Posterior vena cava (tissue), 2 donors: ENCODE measurements at regions not wholly inside any gene's neighbourhood (a gene's known extent, or its start where the extent isn't known, plus 50 kb on each side); places are given as distances from the start of the nearest gene placed in this dataset.
"Not testable (repeated sequence)": the region's sequence is repeated elsewhere in the genome, so short reads cannot be mapped to it uniquely, and the experiment has no call there.

Experiments
- DNase-seq: peaks from one replicate; pipeline ENCODE4 v3.0.0-alpha.2; 2020; ENCODE audit warnings: low spot score
- intact Hi-C, 2 donors: fragments of 100-400 bp; cut with DNase I; formaldehyde crosslinking; loops; one replicate each; pipeline versions ENCODE4 v1.14.1 to v1.14.2; 2022 to 2023
- donor health status: DM: yes; HTN: yes; CAD: no.
- donor health status: DM: yes; HTN: yes; CAD: no.

DNA sequence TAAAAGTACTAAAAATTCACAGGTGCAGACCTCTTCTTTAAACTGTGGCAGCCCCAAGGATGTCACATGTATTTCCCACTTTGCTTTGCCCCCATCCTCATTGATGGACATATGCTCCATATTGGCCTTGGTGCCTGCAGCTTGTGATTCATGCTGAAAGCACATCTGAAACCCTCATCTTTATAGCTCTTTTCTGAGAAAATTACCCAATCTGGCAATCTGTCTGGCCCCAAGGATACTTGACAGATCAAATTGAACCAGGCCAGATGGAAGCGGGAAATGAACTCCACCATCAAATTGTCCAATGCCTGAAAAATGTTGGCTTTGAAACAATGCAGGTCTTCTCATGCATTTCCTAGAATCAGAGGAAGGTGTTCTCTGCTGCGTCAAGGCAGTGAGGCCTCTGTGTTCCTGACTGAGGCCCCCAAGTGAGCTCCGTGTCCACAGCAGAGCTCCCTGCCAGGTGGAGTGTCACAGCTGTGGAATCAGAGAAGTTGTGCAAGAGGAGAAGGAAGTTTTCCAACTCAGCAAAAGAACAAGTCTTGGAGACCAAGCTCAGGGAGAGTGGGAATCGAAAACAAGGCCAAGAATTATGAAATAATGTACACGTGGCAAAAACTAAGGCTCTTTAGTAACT is 323.7 kb downstream of the PLPP3 start:
- intact Hi-C loops, result no loop called here
- peak; percentile 91 for DNase-seq

DNA sequence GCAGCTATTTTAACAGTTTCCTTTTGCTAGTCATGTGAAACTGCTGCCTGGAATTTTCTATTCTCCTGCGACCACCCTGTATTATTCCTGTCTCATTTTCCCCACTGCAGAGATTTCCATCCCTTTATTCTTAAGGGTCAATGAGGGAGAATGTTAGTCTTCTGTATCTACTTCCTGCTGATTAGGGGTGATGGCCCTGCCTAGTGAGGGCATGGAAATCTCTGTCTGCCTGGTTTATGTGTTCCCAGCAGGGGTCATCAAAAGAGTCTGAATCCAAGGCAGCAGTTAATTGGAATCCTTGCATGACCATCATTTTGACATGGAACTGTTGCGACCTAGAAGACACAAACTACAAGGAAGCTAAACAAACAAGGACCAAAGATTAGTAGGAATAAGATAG is 325.2 kb downstream of the PLPP3 start:
- no peak for DNase-seq
- intact Hi-C loops, result no loop called here

DNA sequence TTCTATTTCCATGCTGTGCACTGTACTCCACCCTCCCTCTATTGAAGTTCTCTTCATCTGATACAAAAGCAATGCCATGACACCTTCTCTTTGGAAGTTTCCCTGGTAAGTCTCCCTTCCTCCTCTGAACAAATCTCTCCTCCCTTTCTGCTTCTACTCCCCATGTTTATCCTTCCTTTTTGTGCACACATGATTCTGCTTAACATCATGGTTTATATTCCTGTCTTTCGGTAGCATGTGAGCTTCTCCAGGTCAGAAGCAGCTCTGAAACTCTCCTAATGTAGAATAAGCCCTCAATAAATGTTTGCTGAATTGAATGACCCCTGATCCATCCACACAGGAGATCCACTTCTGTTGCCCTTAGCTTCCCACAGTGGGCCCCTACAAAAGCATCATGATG is 328.6 kb downstream of the PLPP3 start:
- DNase-seq, result no peak
- intact Hi-C loops, result no loop called here

DNA sequence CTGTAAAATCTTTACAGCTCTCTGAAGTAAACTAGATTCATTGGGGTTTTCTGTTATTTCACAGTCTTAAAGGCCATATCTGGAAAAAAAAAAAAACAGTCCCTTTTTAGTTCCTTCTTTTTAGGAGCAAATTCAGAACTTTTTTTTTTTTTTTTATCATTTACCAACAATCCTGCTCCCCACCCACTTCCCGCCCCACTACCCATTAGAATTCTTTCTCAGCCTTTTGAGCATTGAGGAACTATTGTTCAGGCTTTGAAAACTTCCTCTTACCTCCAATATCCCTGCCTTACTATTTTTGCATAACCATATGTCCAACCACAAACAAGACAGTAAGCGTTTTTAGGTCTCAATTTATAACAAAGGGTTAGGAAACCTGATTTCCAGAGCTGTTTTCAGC is 330.1 kb downstream of the PLPP3 start:
- intact Hi-C loops, result no loop called here
- DNase-seq, result no peak

DNA sequence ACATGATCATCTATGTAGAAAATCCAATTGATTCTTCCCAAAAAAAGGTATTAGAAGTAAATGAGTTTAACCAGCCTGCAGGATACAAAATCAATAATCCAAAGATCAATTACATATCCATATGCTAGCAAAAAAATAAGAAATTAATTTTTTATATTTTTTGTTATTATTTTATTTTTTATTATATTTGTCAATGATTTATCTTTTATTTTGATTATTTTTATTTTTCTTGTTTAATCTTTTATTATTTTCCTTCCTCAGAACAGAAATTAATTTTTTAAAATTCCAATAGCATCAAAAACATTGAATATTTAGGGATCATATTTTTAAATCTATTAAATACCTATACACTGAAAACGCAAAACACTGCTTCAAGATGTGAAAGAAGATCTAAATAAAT is 331.2 kb downstream of the PLPP3 start:
- intact Hi-C loops, result no loop called here
- DNase-seq, result no peak

DNA sequence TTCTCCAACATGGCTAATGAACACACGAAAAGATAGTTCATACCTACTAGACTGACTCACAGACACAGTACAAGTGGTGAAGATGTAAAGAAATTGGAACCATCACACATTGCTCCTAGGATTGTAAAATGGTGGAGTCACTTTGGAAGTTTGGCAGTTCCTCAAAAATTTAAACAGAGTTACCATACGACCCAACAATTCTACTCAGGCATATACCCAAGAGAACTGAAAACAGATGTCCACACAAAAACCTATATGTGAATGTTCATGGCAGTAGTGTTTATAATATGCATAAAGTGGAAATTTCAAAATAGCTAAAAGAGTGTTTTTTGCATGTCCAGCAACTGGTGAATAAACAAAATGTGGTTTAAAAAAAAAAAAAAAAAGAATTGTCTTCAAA is 332.6 kb downstream of the PLPP3 start:
- DNase-seq, intact Hi-C loops: not testable (repeated sequence)

DNA sequence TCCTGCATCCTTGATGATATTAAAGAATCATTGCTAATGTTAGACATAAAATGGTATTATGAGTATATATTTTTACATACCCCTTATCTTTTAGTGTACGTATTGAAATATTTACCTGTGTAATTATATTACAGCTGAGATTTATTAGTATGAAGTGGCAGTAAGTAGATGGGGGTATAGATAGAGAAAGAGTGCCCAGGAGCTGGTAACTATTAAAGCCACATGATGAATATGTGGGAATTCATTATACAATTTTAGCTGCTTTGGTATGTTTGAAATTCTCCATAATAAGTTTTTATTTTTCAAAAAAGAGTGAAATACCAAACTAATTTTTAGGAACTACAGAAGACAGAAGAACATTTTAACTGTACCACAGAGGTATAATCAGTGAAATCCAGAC is 339.0 kb downstream of the PLPP3 start:
- DNase-seq, result no peak
- intact Hi-C loops, result no loop called here

DNA sequence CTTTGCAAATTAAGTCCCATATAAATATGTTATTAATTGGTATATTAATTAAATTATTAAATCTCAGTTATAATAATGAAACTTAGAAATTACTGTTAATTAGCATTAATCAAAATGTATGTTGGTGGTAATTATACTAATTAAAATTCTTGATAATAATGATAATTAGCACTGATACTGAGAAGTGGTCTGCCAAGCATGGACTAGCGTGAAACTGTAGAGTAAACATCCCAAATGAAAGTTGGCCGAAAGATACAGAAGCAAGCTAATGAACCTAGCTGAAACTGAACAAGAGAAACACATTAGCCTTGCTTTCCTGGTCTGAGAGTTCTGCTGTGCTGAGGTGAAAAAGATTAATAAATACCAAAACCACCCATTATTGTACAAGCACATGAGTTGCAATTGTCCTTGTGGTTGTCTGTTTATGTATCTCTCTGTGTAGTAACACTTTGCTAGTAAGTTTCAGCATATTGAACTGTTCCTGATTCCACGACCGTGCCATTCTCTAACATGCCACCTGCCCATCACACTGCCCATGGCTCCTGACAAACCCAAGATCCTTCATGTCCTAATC is 341.8 kb downstream of the PLPP3 start:
- intact Hi-C loops, result loop anchor here in 1 of 2 donors (5.0 kb wide), 1 partner anchor 1240 kb away; the partner anchor contains the start of gene BSND
- no peak for DNase-seq

DNA sequence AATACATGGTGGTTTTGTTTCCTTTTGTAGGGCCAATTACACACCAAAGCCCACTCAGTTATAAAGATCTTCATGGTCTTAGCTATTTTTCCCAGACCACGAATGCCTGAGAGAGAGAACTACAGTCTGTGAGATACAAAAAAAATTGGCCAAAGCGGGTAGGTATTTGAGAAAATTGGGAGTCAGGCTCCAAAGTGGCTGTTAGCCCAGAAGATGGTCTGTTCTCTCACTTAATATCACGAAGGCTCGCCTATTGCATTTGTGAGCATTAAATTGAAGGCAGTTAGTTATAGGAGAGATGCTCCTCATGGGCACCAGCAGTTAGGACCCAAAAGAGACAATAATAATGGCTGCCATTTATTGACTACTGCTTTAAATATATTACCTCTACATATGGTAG is 342.7 kb downstream of the PLPP3 start:
- intact Hi-C loops, result loop anchor here in 1 of 2 donors (5.0 kb wide), 1 partner anchor 1239 kb away; the partner anchor contains the start of gene BSND

DNA sequence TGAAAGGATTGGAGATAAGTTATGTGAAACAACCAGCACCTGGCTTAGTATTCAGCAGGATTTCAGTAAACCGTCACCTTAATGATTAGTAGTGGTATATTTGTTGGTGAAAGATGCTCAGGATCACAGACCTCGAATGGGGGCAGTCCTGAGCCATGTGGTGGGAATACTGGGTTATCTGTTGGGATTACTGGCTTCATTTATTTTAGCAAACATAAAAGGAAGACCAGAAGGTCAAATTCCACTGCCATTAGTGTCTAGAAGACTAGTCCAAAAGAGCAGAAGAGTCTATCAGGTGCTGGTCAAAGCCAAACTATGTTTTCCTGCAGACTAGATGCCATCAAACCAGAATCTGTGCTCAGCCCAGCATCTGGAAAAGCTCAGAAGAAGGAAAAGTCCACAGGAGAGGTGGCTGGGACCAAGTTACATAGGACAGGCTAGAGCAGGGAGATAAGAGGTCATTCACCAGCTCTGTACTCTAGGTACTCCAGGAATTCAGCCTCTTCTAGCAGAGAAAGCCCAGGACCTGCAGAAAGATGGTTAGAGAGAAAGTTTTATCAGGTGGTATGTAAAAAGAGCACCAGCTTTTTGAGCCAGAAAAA is 343.4 kb downstream of the PLPP3 start:
- no peak for DNase-seq
- intact Hi-C loops, result loop anchor here in 1 of 2 donors (5.0 kb wide), 1 partner anchor 1239 kb away; the partner anchor contains the start of gene BSND

More for the DNA sequence above, 342.7 kb downstream of the PLPP3 start:
- DNase-seq, result no peak

DNA sequence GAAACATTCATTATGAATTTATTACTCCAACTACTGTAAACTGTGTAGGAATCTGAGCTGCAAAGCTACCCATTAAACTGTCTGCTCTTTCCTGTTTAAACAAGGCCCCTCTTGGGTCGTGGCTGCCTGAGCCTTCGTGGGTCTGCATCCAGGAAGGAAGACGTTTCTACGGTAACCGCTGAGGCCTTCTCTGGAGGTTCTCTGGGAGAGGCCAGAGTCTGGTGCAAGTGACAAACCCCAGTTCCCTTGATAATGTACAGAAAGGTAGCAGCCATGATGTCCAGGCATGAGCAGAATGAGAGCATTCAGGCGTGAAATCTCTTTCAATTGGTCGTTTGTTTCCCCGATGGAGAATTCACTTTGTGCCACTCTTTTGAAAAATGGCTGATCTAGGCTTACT is 350.2 kb downstream of the PLPP3 start:
- intact Hi-C loops, result no loop called here
- DNase-seq, result no peak

DNA sequence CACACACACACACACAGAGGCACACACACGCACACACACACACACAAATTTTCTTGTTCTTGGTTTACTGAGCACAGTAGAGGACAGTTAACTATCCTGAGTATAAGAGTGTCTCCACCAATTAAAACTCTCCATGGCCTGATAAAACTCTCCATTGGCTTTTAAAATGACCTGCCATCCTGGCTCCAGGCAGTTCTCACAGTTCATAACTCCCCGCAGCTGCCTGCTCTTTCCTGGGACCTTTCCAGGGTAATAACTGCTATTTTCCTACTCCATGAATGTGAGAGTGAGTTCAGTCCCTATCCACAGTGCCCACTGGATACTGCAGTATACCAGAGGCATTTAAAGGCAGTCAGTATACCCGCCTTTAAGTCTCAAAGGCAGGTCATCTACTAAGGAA is 351.5 kb downstream of the PLPP3 start:
- no peak for DNase-seq
- intact Hi-C loops, result no loop called here

DNA sequence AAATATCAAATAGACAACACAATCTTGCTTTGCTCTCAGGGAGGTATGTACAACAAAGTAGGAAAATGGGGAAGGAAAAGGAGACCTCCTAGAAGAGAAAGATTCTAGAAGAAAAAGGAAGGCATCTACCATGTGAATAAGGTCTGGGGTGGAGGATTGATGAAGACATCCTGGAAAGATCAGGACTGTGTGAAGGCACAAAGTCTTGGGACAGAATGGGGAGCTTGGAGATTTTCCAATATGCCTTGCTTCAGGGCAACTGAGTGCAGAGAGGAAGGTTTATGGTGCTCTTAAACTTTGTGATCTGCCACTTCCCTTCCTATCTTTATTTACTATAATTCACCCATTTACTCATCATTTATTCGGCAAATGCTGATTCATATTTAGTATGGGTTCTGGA is 352.0 kb downstream of the PLPP3 start:
- no peak for DNase-seq
- intact Hi-C loops, result no loop called here

DNA sequence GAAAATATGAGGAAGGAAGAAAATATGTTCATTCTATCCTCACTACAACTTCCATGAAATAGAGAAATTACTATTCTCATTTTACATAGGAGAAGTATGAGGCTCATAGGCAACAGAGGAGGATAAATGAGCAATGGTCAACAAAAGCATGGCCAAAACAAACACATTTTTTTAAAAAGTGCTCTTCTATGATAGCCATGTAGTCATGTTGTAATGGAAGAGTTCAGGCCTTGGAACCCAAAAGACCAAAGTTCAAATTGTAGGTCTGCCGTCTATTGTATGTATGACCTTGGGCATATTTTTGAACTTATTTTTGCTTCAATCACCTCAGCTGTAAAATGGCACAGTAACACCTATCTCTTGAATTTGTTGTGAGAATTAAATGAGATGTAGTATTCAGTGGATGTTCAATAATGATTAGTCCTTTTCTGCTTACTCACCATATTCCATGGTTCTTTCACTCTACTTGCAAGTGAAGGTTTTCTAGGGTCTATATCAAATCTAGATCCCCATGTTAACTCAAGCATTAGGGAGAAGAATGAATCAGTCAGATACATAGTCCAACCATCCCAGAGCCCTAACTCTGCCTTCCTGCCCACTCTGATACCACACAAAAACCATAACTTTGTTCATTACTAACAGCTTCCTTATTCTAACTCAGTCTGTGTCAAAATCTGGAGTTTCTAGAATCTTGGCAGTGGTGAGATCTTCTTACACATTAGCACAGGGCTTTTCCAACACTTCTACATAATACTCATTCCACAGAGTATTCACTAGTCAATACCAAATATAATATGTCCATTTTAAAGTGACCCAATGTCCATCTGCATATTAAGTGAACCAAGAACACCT is 353.2 kb downstream of the PLPP3 start:
- intact Hi-C loops, result no loop called here
- DNase-seq, result no peak

DNA sequence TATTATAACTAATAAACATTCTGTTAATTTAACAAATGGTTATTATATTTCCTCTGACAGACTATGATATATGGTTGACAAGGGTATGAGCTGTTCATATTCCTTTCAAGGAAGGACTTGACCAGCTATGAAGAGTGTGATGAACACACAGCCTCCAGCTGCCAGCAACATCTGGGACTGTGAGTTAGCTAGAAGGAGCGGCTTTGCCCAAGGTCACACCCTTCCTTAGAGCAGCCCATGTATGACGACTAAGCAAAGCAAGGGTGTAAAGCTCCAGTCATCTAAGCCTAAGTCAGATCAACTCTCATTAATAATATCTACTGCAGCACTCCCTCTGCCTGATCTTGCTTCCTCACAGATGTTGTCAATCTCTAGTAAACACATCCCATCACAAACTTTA is 355.4 kb downstream of the PLPP3 start:
- no peak for DNase-seq
- intact Hi-C loops, result no loop called here

DNA sequence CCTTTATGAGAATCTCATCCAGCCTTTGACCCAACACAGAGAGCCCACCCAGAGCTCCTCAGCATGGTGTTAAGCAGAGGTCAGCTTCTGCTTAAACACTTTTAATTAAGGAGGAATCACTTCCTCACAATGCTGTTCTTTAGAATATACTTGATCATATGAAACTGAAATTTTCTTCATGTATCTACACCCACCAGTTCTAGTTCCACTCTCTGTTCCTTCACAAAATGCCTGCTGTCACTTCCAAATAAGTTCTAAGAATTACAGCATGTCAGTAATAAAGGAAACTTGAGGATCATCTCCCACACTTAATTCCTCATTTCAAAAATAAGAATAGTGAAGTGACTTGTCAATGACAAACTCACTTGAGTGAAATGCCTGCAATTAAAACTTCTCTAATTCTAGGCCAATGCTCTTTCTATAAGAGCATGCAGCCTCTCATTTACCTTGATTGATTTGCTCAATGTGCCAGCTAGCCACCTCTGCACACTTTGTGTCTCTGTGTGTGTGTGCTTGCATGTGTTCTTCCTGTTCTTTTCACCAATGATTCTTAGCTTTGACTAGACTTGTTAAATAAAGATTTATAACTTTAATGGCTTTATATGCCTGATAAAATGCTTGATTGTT is 356.3 kb downstream of the PLPP3 start:
- intact Hi-C loops, result no loop called here
- no peak for DNase-seq

DNA sequence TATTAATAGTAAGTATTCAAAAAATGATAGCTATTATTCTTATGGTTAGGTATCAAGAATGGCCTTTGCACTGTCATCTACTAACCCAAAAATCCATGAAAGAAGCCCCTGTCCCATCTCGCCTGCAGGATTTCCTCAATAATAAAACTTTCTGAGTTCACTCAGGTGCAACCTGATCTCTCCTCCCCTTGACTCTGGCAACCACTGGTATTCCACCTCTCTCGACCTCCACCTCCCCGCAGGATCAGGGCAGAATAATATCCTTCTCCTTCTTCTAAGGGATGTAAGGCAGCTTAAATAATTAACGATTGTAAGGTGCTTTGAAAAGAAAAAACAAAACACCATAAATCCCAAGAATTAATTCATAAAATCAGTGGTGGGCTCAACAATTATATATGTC is 359.3 kb downstream of the PLPP3 start:
- intact Hi-C loops, result no loop called here
- DNase-seq, result no peak

DNA sequence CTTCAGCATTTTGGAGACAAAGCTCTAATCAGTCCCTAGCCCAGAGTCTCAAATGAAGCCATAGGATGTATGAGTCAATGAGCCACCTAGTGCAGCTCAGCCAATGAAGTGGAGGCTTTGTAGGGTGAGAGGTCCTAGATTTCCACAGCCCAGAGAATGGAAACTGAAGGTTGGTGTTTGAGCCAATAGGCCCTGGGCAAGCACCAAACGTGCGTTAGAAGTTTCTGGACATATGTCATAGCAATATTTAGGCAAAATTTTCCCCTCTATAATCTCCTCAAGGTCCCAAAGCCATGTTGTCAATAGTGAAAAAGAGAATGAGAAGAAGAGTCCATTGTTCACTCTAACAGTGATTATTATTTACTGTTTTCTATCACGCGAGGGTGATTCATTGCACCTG is 361.3 kb downstream of the PLPP3 start:
- intact Hi-C loops, result no loop called here
- DNase-seq, result no peak

DNA sequence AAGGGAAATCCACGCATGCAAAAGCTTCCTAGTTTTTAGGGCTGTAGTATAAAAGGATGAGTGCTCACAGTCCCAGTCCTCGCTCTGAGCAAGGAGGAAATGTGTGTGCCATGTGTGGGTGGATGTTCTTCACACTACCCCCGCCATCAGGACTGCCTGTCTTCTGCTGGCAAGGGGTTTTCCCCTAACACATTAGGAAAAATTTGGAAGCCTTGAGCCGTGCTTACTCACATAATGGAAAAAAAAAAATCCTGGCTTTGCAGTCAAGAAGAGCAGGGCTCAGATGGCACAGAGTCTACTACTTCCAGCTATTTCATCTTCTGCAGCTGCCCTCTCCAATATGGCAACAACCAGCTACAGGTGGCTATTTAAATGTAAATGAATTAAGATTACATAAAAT is 363.1 kb downstream of the PLPP3 start:
- DNase-seq, result no peak
- intact Hi-C loops, result no loop called here

DNA sequence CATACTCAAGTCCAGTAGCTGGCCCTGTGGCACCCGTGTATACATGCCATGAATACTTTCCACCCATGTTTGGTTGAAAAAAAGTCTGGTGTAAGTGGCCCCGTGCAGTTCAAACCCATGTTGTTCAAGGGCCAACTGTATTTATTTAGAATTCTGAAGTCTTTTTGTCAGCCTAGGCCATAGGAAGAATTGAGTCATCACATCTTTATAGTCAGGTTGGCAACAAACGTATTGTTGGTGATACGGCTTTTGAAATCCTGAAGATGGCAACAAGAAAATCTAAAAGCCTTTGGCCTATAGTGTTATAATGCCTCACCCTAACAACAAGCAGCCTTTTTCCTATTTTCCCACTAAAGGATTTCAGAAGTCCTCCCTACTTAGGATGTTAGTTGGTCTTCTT is 363.6 kb downstream of the PLPP3 start:
- DNase-seq, result no peak
- intact Hi-C loops, result no loop called here
